ENCODE measurements at regions not wholly inside any gene's neighbourhood (a gene's known extent, or its start where the extent isn't known, plus 50 kb on each side); places are given as distances from the start of the nearest gene placed in this dataset.
"Not testable (repeated sequence)": the region's sequence is repeated elsewhere in the genome, so short reads cannot be mapped to it uniquely, and the experiment has no call there.

GRCh38 chr4:115986573-115986972 is 873.2 kb upstream of the NDST4 start:
- 88% methylated on average over 6 of the region's 6 CpGs for WGBS
- no peak for DNase-seq (ENCODE audit: extremely low spot score)
- H3K27ac ChIP-seq (ENCODE audit: low read depth), result no peak overlapping the region
- H3K36me3 ChIP-seq (ENCODE audit: insufficient read depth), result no peaks in the 10 kb centered on the region
- no peak overlapping the region for H3K4me3 ChIP-seq (ENCODE audit: low read depth, low read length)
- no peaks in the 10 kb centered on the region for H3K4me1 ChIP-seq (ENCODE audit: insufficient read depth)

GRCh38 chr4:115975421-115976001 is 862.1 kb upstream of the NDST4 start:
- not testable (repeated sequence) for H3K36me3 ChIP-seq (ENCODE audit: insufficient read depth); H3K4me1 ChIP-seq (ENCODE audit: insufficient read depth); H3K27ac ChIP-seq (ENCODE audit: low read depth); DNase-seq (ENCODE audit: extremely low spot score); H3K4me3 ChIP-seq (ENCODE audit: low read depth, low read length)
- WGBS, result 58% methylated on average over 8 of the region's 8 CpGs

GRCh38 chr4:115973768-115974167 is 860.3 kb upstream of the NDST4 start:
- WGBS, result 7% methylated on average over 1 of the region's 1 CpG
- DNase-seq (ENCODE audit: extremely low spot score), result no peak
- no peaks in the 10 kb centered on the region for H3K36me3 ChIP-seq (ENCODE audit: insufficient read depth)
- H3K27ac ChIP-seq (ENCODE audit: low read depth), result no peak overlapping the region
- H3K4me3 ChIP-seq (ENCODE audit: low read depth, low read length), result no peak overlapping the region
- H3K4me1 ChIP-seq (ENCODE audit: insufficient read depth), result no peaks in the 10 kb centered on the region

- Histone ChIP-seq H3K4me3 (ENCODE audit: low read depth, low read length) (no peak overlapping the region), H3K36me3 (ENCODE audit: insufficient read depth) (no peaks in the 10 kb centered on the region), H3K27ac (ENCODE audit: low read depth) (no peak overlapping the region), H3K4me1 (ENCODE audit: insufficient read depth) (no peaks in the 10 kb centered on the region)
- no peak for DNase-seq (ENCODE audit: extremely low spot score)
- 65% methylated on average over 2 of the region's 2 CpGs for WGBS
Measured at GRCh38 chr4:115972967-115973366, 859.5 kb upstream of the NDST4 start.

- H3K36me3 ChIP-seq (ENCODE audit: insufficient read depth), result no peaks in the 10 kb centered on the region
- H3K4me3 ChIP-seq (ENCODE audit: low read depth, low read length), result no peak overlapping the region
- H3K4me1 ChIP-seq (ENCODE audit: insufficient read depth), result no peaks in the 10 kb centered on the region
- no peak overlapping the region for H3K27ac ChIP-seq (ENCODE audit: low read depth)
- WGBS, result 85% methylated on average over 2 of the region's 2 CpGs
- no peak for DNase-seq (ENCODE audit: extremely low spot score)
Measured at GRCh38 chr4:115970859-115971258, 857.4 kb upstream of the NDST4 start.

GRCh38 chr4:115969756-115970155 is 856.3 kb upstream of the NDST4 start:
- Histone ChIP-seq H3K36me3 (ENCODE audit: insufficient read depth) (no peaks in the 10 kb centered on the region), H3K4me3 (ENCODE audit: low read depth, low read length) (no peak overlapping the region), H3K27ac (ENCODE audit: low read depth) (no peak overlapping the region), H3K4me1 (ENCODE audit: insufficient read depth) (no peaks in the 10 kb centered on the region)
- WGBS, result 79% methylated on average over 1 of the region's 1 CpG
- DNase-seq (ENCODE audit: extremely low spot score), result no peak

- WGBS, result 92% methylated on average over 3 of the region's 3 CpGs
- H3K36me3 ChIP-seq (ENCODE audit: insufficient read depth), result no peaks in the 10 kb centered on the region
- DNase-seq (ENCODE audit: extremely low spot score), result no peak
Measured at GRCh38 chr4:115965588-115965987, 852.2 kb upstream of the NDST4 start.

GRCh38 chr4:115956054-115956796 is 842.8 kb upstream of the NDST4 start:
- H3K4me1 ChIP-seq (ENCODE audit: insufficient read depth); H3K27ac ChIP-seq (ENCODE audit: low read depth); DNase-seq (ENCODE audit: extremely low spot score); H3K36me3 ChIP-seq (ENCODE audit: insufficient read depth); H3K4me3 ChIP-seq (ENCODE audit: low read depth, low read length): not testable (repeated sequence)
- WGBS, result 74% methylated on average over 6 of the region's 6 CpGs

More at GRCh38 chr4:115965588-115965987, 852.2 kb upstream of the NDST4 start:
- H3K4me3 ChIP-seq (ENCODE audit: low read depth, low read length), result no peak overlapping the region
- H3K4me1 ChIP-seq (ENCODE audit: insufficient read depth), result no peaks in the 10 kb centered on the region
- no peak overlapping the region for H3K27ac ChIP-seq (ENCODE audit: low read depth)

GRCh38 chr4:115950806-115951205 is 837.4 kb upstream of the NDST4 start:
- H3K4me1 ChIP-seq (ENCODE audit: insufficient read depth), result no peaks in the 10 kb centered on the region
- WGBS, result 91% methylated on average over 10 of the region's 10 CpGs
- no peak overlapping the region for H3K4me3 ChIP-seq (ENCODE audit: low read depth, low read length)
- DNase-seq (ENCODE audit: extremely low spot score), result no peak
- H3K27ac ChIP-seq (ENCODE audit: low read depth), result no peak overlapping the region
- no peaks in the 10 kb centered on the region for H3K36me3 ChIP-seq (ENCODE audit: insufficient read depth)

GRCh38 chr4:115949974-115950743 is 836.7 kb upstream of the NDST4 start:
- H3K4me3 ChIP-seq (ENCODE audit: low read depth, low read length); DNase-seq (ENCODE audit: extremely low spot score): not testable (repeated sequence)
- WGBS, result 86% methylated on average over 3 of the region's 3 CpGs

GRCh38 chr4:115945026-115945425 is 831.6 kb upstream of the NDST4 start:
- Histone ChIP-seq H3K36me3 (ENCODE audit: insufficient read depth) (no peaks in the 10 kb centered on the region), H3K4me3 (ENCODE audit: low read depth, low read length) (no peak overlapping the region), H3K4me1 (ENCODE audit: insufficient read depth) (no peaks in the 10 kb centered on the region), H3K27ac (ENCODE audit: low read depth) (no peak overlapping the region)
- WGBS, result 73% methylated on average over 3 of the region's 3 CpGs
- DNase-seq (ENCODE audit: extremely low spot score), result no peak

More at GRCh38 chr4:115949974-115950743, 836.7 kb upstream of the NDST4 start:
- H3K4me1 ChIP-seq (ENCODE audit: insufficient read depth); H3K36me3 ChIP-seq (ENCODE audit: insufficient read depth); H3K27ac ChIP-seq (ENCODE audit: low read depth): not testable (repeated sequence)

GRCh38 chr4:115944146-115944905 is 830.9 kb upstream of the NDST4 start:
- Histone ChIP-seq H3K36me3 (ENCODE audit: insufficient read depth) (no peaks in the 10 kb centered on the region), H3K27ac (ENCODE audit: low read depth) (no peak overlapping the region), H3K4me1 (ENCODE audit: insufficient read depth) (no peaks in the 10 kb centered on the region), H3K4me3 (ENCODE audit: low read depth, low read length) (no peak overlapping the region)
- 90% methylated on average over 5 of the region's 5 CpGs for WGBS
- DNase-seq (ENCODE audit: extremely low spot score), result no peak

- no peaks in the 10 kb centered on the region for H3K36me3 ChIP-seq (ENCODE audit: insufficient read depth)
- 46% methylated on average over 4 of the region's 4 CpGs for WGBS
- no peak for DNase-seq (ENCODE audit: extremely low spot score)
- no peaks in the 10 kb centered on the region for H3K4me1 ChIP-seq (ENCODE audit: insufficient read depth)
- no peak overlapping the region for H3K27ac ChIP-seq (ENCODE audit: low read depth)
- H3K4me3 ChIP-seq (ENCODE audit: low read depth, low read length), result no peak overlapping the region
Measured at GRCh38 chr4:115938764-115939443, 825.5 kb upstream of the NDST4 start.

Data from urinary bladder (tissue), 3 donors.